ENCODE measurements at regions not wholly inside any gene's neighbourhood (a gene's known extent, or its start where the extent isn't known, plus 50 kb on each side); places are given as distances from the start of the nearest gene placed in this dataset.

GRCh38 chr13:100921139-100921538 is 246.5 kb upstream of the TMTC4 start:
- Mint-ChIP-seq H3K27me3 (peaks cover 5% of the 10 kb centered on the region), H3K27ac (no peak overlapping the region), H3K4me3 (no peak overlapping the region), H3K36me3 (ENCODE audit: low read depth) (no peaks in the 10 kb centered on the region), H3K4me1 (no peaks in the 10 kb centered on the region), H3K9me3 (ENCODE audit: low read depth) (no peaks in the 10 kb centered on the region)
- no peak for ATAC-seq
- intact Hi-C loops (cut with DNase I, micrococcal nuclease) = no loop called here
- POLR2A ChIA-PET = no interaction called here
- DNase-seq = no peak
- CTCF ChIA-PET = interaction anchor here (1.3 kb wide), 1 partner anchor 9 kb away, joined by 3 read pairs; no protein-coding TSS in a partner anchor

- Mint-ChIP-seq H3K36me3 (ENCODE audit: low read depth) (no peaks in the 10 kb centered on the region), H3K4me3 (no peak overlapping the region), H3K27ac (no peak overlapping the region), H3K9me3 (ENCODE audit: low read depth) (no peaks in the 10 kb centered on the region), H3K4me1 (no peaks in the 10 kb centered on the region), H3K27me3 (peaks cover 20% of the 10 kb centered on the region)
- ChIA-PET POLR2A (no interaction called here), CTCF (no interaction called here)
- intact Hi-C loops (cut with DNase I, micrococcal nuclease) = no loop called here
- ATAC-seq = no peak
- no peak for DNase-seq
These were observed 242.4 kb upstream of the TMTC4 start for GRCh38 chr13:100917011-100917410.

GRCh38 chr13:100913143-100913542 is 238.5 kb upstream of the TMTC4 start:
- intact Hi-C loops (cut with DNase I, micrococcal nuclease) = no loop called here
- no peaks in the 10 kb centered on the region for H3K9me3 Mint-ChIP-seq (ENCODE audit: low read depth)
- DNase-seq = no peak

GRCh38 chr13:100904293-100904976 is 229.8 kb upstream of the TMTC4 start:
- DNase-seq (no peak), ATAC-seq (no peak)
- Mint-ChIP-seq H3K36me3 (ENCODE audit: low read depth) (no peaks in the 10 kb centered on the region), H3K9me3 (ENCODE audit: low read depth) (no peaks in the 10 kb centered on the region), H3K27me3 (peaks cover 14% of the 10 kb centered on the region), H3K4me3 (no peak overlapping the region), H3K4me1 (no peaks in the 10 kb centered on the region), H3K27ac (no peak overlapping the region)
- ChIA-PET POLR2A (no interaction called here), CTCF (no interaction called here)
- intact Hi-C loops (cut with DNase I, micrococcal nuclease) = no loop called here

More at GRCh38 chr13:100913143-100913542, 238.5 kb upstream of the TMTC4 start:
- Mint-ChIP-seq H3K36me3 (ENCODE audit: low read depth) (no peaks in the 10 kb centered on the region), H3K4me1 (no peaks in the 10 kb centered on the region), H3K27ac (no peak overlapping the region), H3K4me3 (no peak overlapping the region), H3K27me3 (peaks cover 29% of the 10 kb centered on the region)
- CTCF ChIA-PET = no interaction called here
- POLR2A ChIA-PET = no interaction called here
- ATAC-seq = no peak

- DNase-seq (no peak), ATAC-seq (peak; percentile 30)
- Mint-ChIP-seq H3K27me3 (peaks cover 8% of the 10 kb centered on the region), H3K9me3 (ENCODE audit: low read depth) (no peaks in the 10 kb centered on the region), H3K4me1 (no peaks in the 10 kb centered on the region), H3K27ac (no peak overlapping the region), H3K36me3 (ENCODE audit: low read depth) (no peaks in the 10 kb centered on the region), H3K4me3 (no peak overlapping the region)
- ChIA-PET POLR2A (no interaction called here), CTCF (no interaction called here)
- intact Hi-C loops (cut with DNase I, micrococcal nuclease) = no loop called here
These were observed 225.2 kb upstream of the TMTC4 start for GRCh38 chr13:100899720-100900316.

- ATAC-seq (no peak), DNase-seq (no peak)
- no peaks in the 10 kb centered on the region for H3K36me3 Mint-ChIP-seq (ENCODE audit: low read depth)
- no peak overlapping the region for H3K27ac Mint-ChIP-seq
- ChIA-PET POLR2A (no interaction called here), CTCF (no interaction called here)
- H3K27me3 Mint-ChIP-seq = peaks cover 5% of the 10 kb centered on the region
- H3K4me3 Mint-ChIP-seq = no peak overlapping the region
- H3K9me3 Mint-ChIP-seq (ENCODE audit: low read depth) = no peaks in the 10 kb centered on the region
- no peaks in the 10 kb centered on the region for H3K4me1 Mint-ChIP-seq
- intact Hi-C loops (cut with DNase I, micrococcal nuclease) = no loop called here
These were observed 223.8 kb upstream of the TMTC4 start for GRCh38 chr13:100898431-100898830.

GRCh38 chr13:100895651-100896050 is 221.1 kb upstream of the TMTC4 start:
- no peaks in the 10 kb centered on the region for H3K36me3 Mint-ChIP-seq (ENCODE audit: low read depth)
- DNase-seq = no peak

GRCh38 chr13:100892981-100893380 is 218.4 kb upstream of the TMTC4 start:
- H3K27me3 Mint-ChIP-seq = peaks cover 10% of the 10 kb centered on the region
- intact Hi-C loops (cut with DNase I, micrococcal nuclease) = no loop called here
- CTCF ChIA-PET = interaction anchor here (0.6 kb wide), 1 partner anchor 31 kb away, joined by 3 read pairs; no protein-coding TSS in a partner anchor
- H3K4me3 Mint-ChIP-seq = no peak overlapping the region
- H3K9me3 Mint-ChIP-seq (ENCODE audit: low read depth) = peaks cover 2% of the 10 kb centered on the region
- H3K4me1 Mint-ChIP-seq = no peaks in the 10 kb centered on the region
- H3K27ac Mint-ChIP-seq = no peak overlapping the region
- ATAC-seq = no peak
- no peaks in the 10 kb centered on the region for H3K36me3 Mint-ChIP-seq (ENCODE audit: low read depth)
- POLR2A ChIA-PET = no interaction called here
- DNase-seq = no peak

More at GRCh38 chr13:100895651-100896050, 221.1 kb upstream of the TMTC4 start:
- CTCF ChIA-PET = no interaction called here
- intact Hi-C loops (cut with DNase I, micrococcal nuclease) = no loop called here
- Mint-ChIP-seq H3K4me3 (no peak overlapping the region), H3K27ac (no peak overlapping the region), H3K4me1 (no peaks in the 10 kb centered on the region), H3K9me3 (ENCODE audit: low read depth) (no peaks in the 10 kb centered on the region), H3K27me3 (peaks cover 9% of the 10 kb centered on the region)
- POLR2A ChIA-PET = no interaction called here
- no peak for ATAC-seq

GRCh38 chr13:100890645-100891044 is 216.1 kb upstream of the TMTC4 start:
- intact Hi-C loops (cut with DNase I, micrococcal nuclease) = no loop called here
- ChIA-PET CTCF (no interaction called here), POLR2A (no interaction called here)
- Mint-ChIP-seq H3K4me1 (no peaks in the 10 kb centered on the region), H3K4me3 (no peak overlapping the region), H3K27me3 (peaks cover 12% of the 10 kb centered on the region), H3K36me3 (ENCODE audit: low read depth) (no peaks in the 10 kb centered on the region), H3K27ac (no peak overlapping the region), H3K9me3 (ENCODE audit: low read depth) (peaks cover 2% of the 10 kb centered on the region)
- no peak for ATAC-seq
- DNase-seq = no peak

GRCh38 chr13:100887729-100888151 is 213.1 kb upstream of the TMTC4 start:
- Mint-ChIP-seq H3K4me1 (no peaks in the 10 kb centered on the region), H3K36me3 (ENCODE audit: low read depth) (no peaks in the 10 kb centered on the region), H3K27ac (no peak overlapping the region), H3K9me3 (ENCODE audit: low read depth) (peaks cover 2% of the 10 kb centered on the region), H3K4me3 (no peak overlapping the region), H3K27me3 (peaks cover 13% of the 10 kb centered on the region)
- POLR2A ChIA-PET = no interaction called here
- CTCF ChIA-PET = no interaction called here
- ATAC-seq (no peak), DNase-seq (no peak)
- intact Hi-C loops (cut with DNase I, micrococcal nuclease) = no loop called here

- ATAC-seq (no peak), DNase-seq (no peak)
- no peak overlapping the region for H3K4me3 Mint-ChIP-seq
- H3K4me1 Mint-ChIP-seq = no peaks in the 10 kb centered on the region
- H3K9me3 Mint-ChIP-seq (ENCODE audit: low read depth) = no peaks in the 10 kb centered on the region
- intact Hi-C loops (cut with DNase I, micrococcal nuclease) = no loop called here
- CTCF ChIA-PET = interaction anchor here (1.5 kb wide), 1 partner anchor 20 kb away, joined by 3 read pairs; no protein-coding TSS in a partner anchor
- no peaks in the 10 kb centered on the region for H3K36me3 Mint-ChIP-seq (ENCODE audit: low read depth)
- peaks cover 23% of the 10 kb centered on the region for H3K27me3 Mint-ChIP-seq
- POLR2A ChIA-PET = no interaction called here
- no peak overlapping the region for H3K27ac Mint-ChIP-seq
These were observed 208.9 kb upstream of the TMTC4 start for GRCh38 chr13:100883453-100883852.

- H3K4me3 Mint-ChIP-seq = no peak overlapping the region
- ChIA-PET CTCF (no interaction called here), POLR2A (no interaction called here)
- ATAC-seq (no peak), DNase-seq (no peak)
- peaks cover 25% of the 10 kb centered on the region for H3K27me3 Mint-ChIP-seq
- H3K4me1 Mint-ChIP-seq = no peaks in the 10 kb centered on the region
- intact Hi-C loops (cut with DNase I, micrococcal nuclease) = no loop called here
- H3K27ac Mint-ChIP-seq = no peak overlapping the region
- no peaks in the 10 kb centered on the region for H3K9me3 Mint-ChIP-seq (ENCODE audit: low read depth)
- no peaks in the 10 kb centered on the region for H3K36me3 Mint-ChIP-seq (ENCODE audit: low read depth)
These were observed 206.8 kb upstream of the TMTC4 start for GRCh38 chr13:100881291-100881864.
